IMR-90 (cell line): ENCODE measurements at regions not wholly inside any gene's neighbourhood (a gene's known extent, or its start where the extent isn't known, plus 50 kb on each side); places are given as distances from the start of the nearest gene placed in this dataset.

Experiments used
- ATAC-seq: fragments of 200-7000 bp; cut with Tn5 transposase; 2 replicates; pipeline ENCODE4 v1.9.1; 2020; ENCODE audit warnings: low read depth, mild to moderate bottlenecking, moderate library complexity
- BruUV-seq: library from RNA; stranded (reverse); fragments of 400-500 nt; replicated peaks from 2 replicates; lab custom pipeline; 2021; lab: Mats Ljungman, UMichigan
- CTCF ChIA-PET: fragments of 300-600 bp; formaldehyde crosslinking; extraction: SDS; loops from one replicate; lab custom pipeline; 2021; ENCODE audit warnings: antibody characterized with exemption; lab: Yijun Ruan, JAX
- POLR2A ChIA-PET: fragments of 300-600 bp; sonication (Branson Sonifier 250); formaldehyde crosslinking; loops from one replicate; lab custom pipeline; 2022; ENCODE audit warnings: antibody characterized with exemption; ENCODE audit not compliant: unreplicated experiment; lab: Charles Lee
- DNase-seq: peaks from one replicate; pipeline ENCODE4 v3.0.0; 2013
- H2AFZ ChIP-seq: replicated peaks from 2 replicates; pipeline ENCODE3; 2013; ENCODE audit warnings: low read length, mild to moderate bottlenecking; ENCODE audit not compliant: poor library complexity
- H2AK5ac ChIP-seq: 2 replicates; pipeline ENCODE4 v1.6.1; 2013; ENCODE audit warnings: low read depth, low read length, inconsistent platforms
- H2AK9ac ChIP-seq: replicated peaks from 2 replicates; pipeline ENCODE3; 2013; ENCODE audit warnings: mild to moderate bottlenecking, low read depth, low read length, moderate library complexity; ENCODE audit not compliant: poor library complexity
- H2BK120ac ChIP-seq: 2 replicates; pipeline ENCODE4 v1.6.1; 2013; ENCODE audit warnings: low read depth, low read length, inconsistent platforms
- H2BK15ac ChIP-seq: 3 replicates; pipeline ENCODE4 v1.6.1; 2013; ENCODE audit warnings: low read depth, low read length, inconsistent platforms
- H2BK20ac ChIP-seq: 2 replicates; pipeline ENCODE4 v1.6.1; 2013; ENCODE audit warnings: low read depth, mild to moderate bottlenecking, inconsistent platforms, low read length, moderate library complexity
- H2BK5ac ChIP-seq: 2 replicates; pipeline ENCODE4 v1.6.1; 2013; ENCODE audit warnings: mild to moderate bottlenecking, low read depth, low read length, inconsistent platforms; ENCODE audit not compliant: poor library complexity, severe bottlenecking
- H3K14ac ChIP-seq: replicated peaks from 2 replicates; pipeline ENCODE4 v1.6.1; 2013; ENCODE audit warnings: low read depth, low read length, inconsistent platforms
- H3K18ac ChIP-seq: 2 replicates; pipeline ENCODE4 v1.6.1; 2013; ENCODE audit warnings: low read depth, low read length, control low read depth
- H3K23ac ChIP-seq: 2 replicates; pipeline ENCODE4 v1.6.1; 2013; ENCODE audit warnings: low read depth, low read length, inconsistent platforms
- H3K27ac ChIP-seq: 2 replicates; pipeline ENCODE4 v1.5.1; 2013; ENCODE audit warnings: mild to moderate bottlenecking, control low read depth, low read length; ENCODE audit not compliant: insufficient read depth
- H3K27me3 ChIP-seq: 2 replicates; pipeline ENCODE4 v1.6.1; 2013; ENCODE audit warnings: low read length; ENCODE audit not compliant: control insufficient read depth, insufficient read depth
- H3K36me3 ChIP-seq: 2 replicates; pipeline ENCODE4 v1.6.1; 2013; ENCODE audit warnings: low read length, mixed read lengths; ENCODE audit not compliant: control insufficient read depth, insufficient read depth
- H3K4ac ChIP-seq: 2 replicates; pipeline ENCODE4 v1.6.1; 2013; ENCODE audit warnings: low read depth, low read length, inconsistent platforms
- H3K4me1 ChIP-seq: 2 replicates; pipeline ENCODE4 v1.6.1; 2013; ENCODE audit warnings: low read length, mixed read lengths; ENCODE audit not compliant: control insufficient read depth, insufficient read depth
- H3K4me2 ChIP-seq: 2 replicates; pipeline ENCODE4 v1.6.1; 2013; ENCODE audit warnings: low read depth, mild to moderate bottlenecking, control low read depth, low read length, moderate library complexity
- H3K4me3 ChIP-seq: 2 replicates; pipeline ENCODE4 v1.5.1; 2013; ENCODE audit warnings: low read depth, mild to moderate bottlenecking, control low read depth, low read length, moderate library complexity; ENCODE audit not compliant: insufficient read depth
- H3K56ac ChIP-seq: 2 replicates; pipeline ENCODE4 v1.6.1; 2013; ENCODE audit warnings: low read length, inconsistent platforms; ENCODE audit not compliant: insufficient read depth; ENCODE audit errors: extremely low read depth
- H3K79me1 ChIP-seq, 2 experiments: 2 replicates each; pipeline ENCODE4 v1.6.1; 2013; ENCODE audit warnings: low read length in 2 of 2, inconsistent platforms in 1 of 2, low read depth in 1 of 2
- H3K9ac ChIP-seq: 2 replicates; pipeline ENCODE4 v1.6.1; 2013; ENCODE audit warnings: low read depth, low read length, control low read depth
- H3K9me1 ChIP-seq: 2 replicates; pipeline ENCODE4 v1.6.1; 2013; ENCODE audit warnings: low read length, inconsistent platforms; ENCODE audit not compliant: insufficient read depth
- H3K9me3 ChIP-seq: 2 replicates; pipeline ENCODE4 v1.6.1; 2013; ENCODE audit warnings: low read length; ENCODE audit not compliant: control insufficient read depth, insufficient read depth
- H4K20me1 ChIP-seq: 2 replicates; pipeline ENCODE4 v1.6.1; 2013; ENCODE audit warnings: low read length, inconsistent platforms; ENCODE audit not compliant: insufficient read depth
- H4K5ac ChIP-seq: 2 replicates; pipeline ENCODE4 v1.6.1; 2013; ENCODE audit warnings: mild to moderate bottlenecking, low read depth, low read length, control low read depth
- H4K8ac ChIP-seq, 2 experiments: 2 replicates each; pipeline ENCODE4 v1.6.1; 2013; ENCODE audit warnings: low read depth in 2 of 2, low read length in 2 of 2, control low read depth in 1 of 2, inconsistent platforms in 1 of 2
- H4K91ac ChIP-seq: 2 replicates; pipeline ENCODE4 v1.6.1; 2013; ENCODE audit warnings: low read depth, low read length, inconsistent platforms; ENCODE audit not compliant: insufficient read depth
- BHLHE40 ChIP-seq: fragments of 150-350 bp; IDR thresholded peaks from 2 replicates; pipeline ENCODE4 v1.6.1; 2016; ENCODE audit warnings: mild to moderate bottlenecking, low read depth, low read length
- CEBPB ChIP-seq: IDR thresholded peaks from 2 replicates; pipeline ENCODE4 v1.6.1; 2012; ENCODE audit warnings: low read depth, low read length, improper control_type of control experiment
- CHD1 ChIP-seq: IDR thresholded peaks from 2 replicates; pipeline ENCODE4 v1.6.1; 2012; ENCODE audit warnings: low read depth, low read length, improper control_type of control experiment
- ELK1 ChIP-seq: fragments of 150-350 bp; IDR thresholded peaks from 2 replicates; pipeline ENCODE4 v1.6.1; 2016; ENCODE audit warnings: low read depth, mild to moderate bottlenecking, low read length, moderate library complexity, borderline replicate concordance
- FOS ChIP-seq: fragments of 150-350 bp; IDR thresholded peaks from 2 replicates; pipeline ENCODE4 v1.6.1; 2016; ENCODE audit warnings: low read depth, low read length
- MAFK ChIP-seq: IDR thresholded peaks from 2 replicates; pipeline ENCODE4 v1.6.1; 2012; ENCODE audit warnings: low read depth, low read length, improper control_type of control experiment
- MAZ ChIP-seq: IDR thresholded peaks from 2 replicates; pipeline ENCODE4 v1.6.1; 2012; ENCODE audit warnings: low read depth, mild to moderate bottlenecking, low read length, improper control_type of control experiment, moderate library complexity, borderline replicate concordance
- MXI1 ChIP-seq: IDR thresholded peaks from 2 replicates; pipeline ENCODE4 v1.6.1; 2012; ENCODE audit warnings: low read depth, mild to moderate bottlenecking, low read length, moderate library complexity, borderline replicate concordance
- POLR2A ChIP-seq: IDR thresholded peaks from 2 replicates; pipeline ENCODE4 v1.6.1; 2012; ENCODE audit warnings: mild to moderate bottlenecking, low read depth, low read length
- RAD21 ChIP-seq: IDR thresholded peaks from 2 replicates; pipeline ENCODE4 v1.6.1; 2012; ENCODE audit warnings: low read length, improper control_type of control experiment
- RCOR1 ChIP-seq: IDR thresholded peaks from 2 replicates; pipeline ENCODE4 v1.6.1; 2012; ENCODE audit warnings: mild to moderate bottlenecking, low read length, improper control_type of control experiment; ENCODE audit not compliant: insufficient replicate concordance
- RFX5 ChIP-seq: IDR thresholded peaks from 2 replicates; pipeline ENCODE4 v1.8.0; 2012; ENCODE audit warnings: low read depth, mild to moderate bottlenecking, low read length, moderate library complexity
- SMC3 ChIP-seq: fragments of 150-350 bp; IDR thresholded peaks from 2 replicates; pipeline ENCODE4 v1.6.1; 2016; ENCODE audit warnings: low read depth, mild to moderate bottlenecking, antibody characterized with exemption, low read length, moderate library complexity
- WGBS, 2 experiments: methylation state at CpG; one replicate each; pipeline versions ENCODE4 v1.1.5 to v1.1.7; 2013; ENCODE audit warnings: missing lambda C conversion rate in 2 of 2; ENCODE audit not compliant: insufficient read length in 1 of 2; ENCODE audit errors: extremely low coverage in 2 of 2; 5-methylcytosine and 5-hydroxymethylcytosine counted together
- dilution Hi-C: fragments of 300-500 bp; cut with HindIII; formaldehyde crosslinking; loops from one replicate; pipeline ENCODE4 v1.14.3; 2018; ENCODE audit warnings: low sequenced_read_pairs; ENCODE audit not compliant: unreplicated experiment
- in situ Hi-C: fragments of 300-500 bp; cut with MboI; formaldehyde crosslinking; loops from 3 replicates; pipeline ENCODE4 v1.14.3; 2019; ENCODE audit warnings: low sequenced_read_pairs, inconsistent platforms, mixed read lengths
- intact Hi-C: fragments of 100-400 bp; cut with micrococcal nuclease; formaldehyde crosslinking; loops from 2 replicates; pipeline ENCODE4 v1.10.0; 2022
- TF ChIP-seq, protein P1 (sequence below): fragments of 150-350 bp; IDR thresholded peaks from 2 replicates; pipeline ENCODE4 v1.6.1; 2017; ENCODE audit warnings: mild to moderate bottlenecking, antibody characterized with exemption, low read length, low read depth
- TF ChIP-seq, protein P2 (sequence below): conservative IDR thresholded peaks from 2 replicates; pipeline ENCODE4 v1.5.1; 2012; ENCODE audit warnings: mild to moderate bottlenecking, low read depth, low read length, improper control_type of control experiment

DNA sequence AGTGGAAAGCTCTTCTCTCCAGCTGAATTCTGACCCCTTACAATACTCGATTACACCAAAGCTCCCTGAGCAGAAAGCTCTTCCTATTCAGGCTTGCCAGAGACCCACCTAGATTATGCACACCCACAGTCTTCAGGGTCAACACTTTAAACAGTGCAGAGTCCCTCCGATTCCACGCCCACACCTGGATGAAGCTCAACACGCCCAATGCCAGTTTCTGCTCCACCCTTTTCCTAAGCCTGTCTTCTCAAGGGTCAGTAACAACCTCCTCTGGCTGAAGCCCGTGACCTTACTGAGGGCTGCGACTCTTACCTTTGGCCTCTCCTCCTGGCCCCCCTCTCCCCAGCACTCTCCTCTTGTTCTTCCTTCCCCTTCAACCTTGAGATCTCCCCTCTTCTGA lies 492.0 kb upstream of the SALL3 start:
- no peak overlapping the region for H3K14ac ChIP-seq
- H3K36me3 ChIP-seq: no peaks in the 10 kb centered on the region
- CTCF ChIA-PET: no interaction called here
- H3K79me1 ChIP-seq: no peaks in the 10 kb centered on the region
- POLR2A ChIA-PET: no interaction called here
- H3K4me3 ChIP-seq: no peak overlapping the region
- H3K4me2 ChIP-seq: no peak overlapping the region
- no peaks in the 10 kb centered on the region for H3K4me1 ChIP-seq
- H2AK9ac ChIP-seq: no peak overlapping the region
- H4K5ac ChIP-seq: no peak overlapping the region
- no peak overlapping the region for H3K18ac ChIP-seq
- H3K4ac ChIP-seq: no peak overlapping the region
- 60% methylated on average over 4 of the region's 6 CpGs; no CpG with 5 or more reads in 1 of the 2 experiments for WGBS, 2 experiments
- no peak overlapping the region for H3K9ac ChIP-seq
- no peak overlapping the region for H4K8ac ChIP-seq
- no peak overlapping the region for H2BK120ac ChIP-seq
- H3K9me3 ChIP-seq: peaks cover 24% of the 10 kb centered on the region
- no peak overlapping the region for H3K27ac ChIP-seq
- H4K20me1 ChIP-seq: no peaks in the 10 kb centered on the region
- no peaks in the 10 kb centered on the region for H3K27me3 ChIP-seq
- H2AK5ac ChIP-seq: no peak overlapping the region
- no peak for DNase-seq
- in situ Hi-C loops (no loop called here), intact Hi-C loops (no loop called here), dilution Hi-C loops (no loop called here)
- no TSS peak for BruUV-seq
- TF ChIP-seq CHD1 (no peak), ELK1 (no peak), RCOR1 (no peak), BHLHE40 (no peak), RFX5 (no peak), MXI1 (no peak), MAZ (no peak), CEBPB (no peak), SMC3 (no peak), FOS (no peak), POLR2A (no peak), MAFK (no peak), RAD21 (no peak)
- TF ChIP-seq, protein P1, sequence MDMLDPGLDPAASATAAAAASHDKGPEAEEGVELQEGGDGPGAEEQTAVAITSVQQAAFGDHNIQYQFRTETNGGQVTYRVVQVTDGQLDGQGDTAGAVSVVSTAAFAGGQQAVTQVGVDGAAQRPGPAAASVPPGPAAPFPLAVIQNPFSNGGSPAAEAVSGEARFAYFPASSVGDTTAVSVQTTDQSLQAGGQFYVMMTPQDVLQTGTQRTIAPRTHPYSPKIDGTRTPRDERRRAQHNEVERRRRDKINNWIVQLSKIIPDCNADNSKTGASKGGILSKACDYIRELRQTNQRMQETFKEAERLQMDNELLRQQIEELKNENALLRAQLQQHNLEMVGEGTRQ: no peak
- TF ChIP-seq, protein P2, sequence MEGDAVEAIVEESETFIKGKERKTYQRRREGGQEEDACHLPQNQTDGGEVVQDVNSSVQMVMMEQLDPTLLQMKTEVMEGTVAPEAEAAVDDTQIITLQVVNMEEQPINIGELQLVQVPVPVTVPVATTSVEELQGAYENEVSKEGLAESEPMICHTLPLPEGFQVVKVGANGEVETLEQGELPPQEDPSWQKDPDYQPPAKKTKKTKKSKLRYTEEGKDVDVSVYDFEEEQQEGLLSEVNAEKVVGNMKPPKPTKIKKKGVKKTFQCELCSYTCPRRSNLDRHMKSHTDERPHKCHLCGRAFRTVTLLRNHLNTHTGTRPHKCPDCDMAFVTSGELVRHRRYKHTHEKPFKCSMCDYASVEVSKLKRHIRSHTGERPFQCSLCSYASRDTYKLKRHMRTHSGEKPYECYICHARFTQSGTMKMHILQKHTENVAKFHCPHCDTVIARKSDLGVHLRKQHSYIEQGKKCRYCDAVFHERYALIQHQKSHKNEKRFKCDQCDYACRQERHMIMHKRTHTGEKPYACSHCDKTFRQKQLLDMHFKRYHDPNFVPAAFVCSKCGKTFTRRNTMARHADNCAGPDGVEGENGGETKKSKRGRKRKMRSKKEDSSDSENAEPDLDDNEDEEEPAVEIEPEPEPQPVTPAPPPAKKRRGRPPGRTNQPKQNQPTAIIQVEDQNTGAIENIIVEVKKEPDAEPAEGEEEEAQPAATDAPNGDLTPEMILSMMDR: no peak
- no peak overlapping the region for H2BK15ac ChIP-seq
- no peak overlapping the region for H3K23ac ChIP-seq
- no peaks in the 10 kb centered on the region for H3K9me1 ChIP-seq
- no peak overlapping the region for H2BK20ac ChIP-seq
- no peak overlapping the region for H2AFZ ChIP-seq
- H4K91ac ChIP-seq: no peak overlapping the region
- no peak overlapping the region for H3K56ac ChIP-seq
- H2BK5ac ChIP-seq: no peak overlapping the region
- no peak for ATAC-seq
